ENCODE measurements at regions not wholly inside any gene's neighbourhood (a gene's known extent, or its start where the extent isn't known, plus 50 kb on each side); places are given as distances from the start of the nearest gene placed in this dataset.

- TF ChIP-seq ZNF140 (tag by site-specific recombination; IDR thresholded peaks at IDR 0.05) (no peak), ZNF114 (tag by site-specific recombination; IDR thresholded peaks at IDR 0.05) (no peak), MEIS1 (CRISPR knock-in tag; IDR thresholded peaks at IDR 0.05; ENCODE audit: borderline replicate concordance) (no peak), CTCF (tag by site-specific recombination; IDR thresholded peaks at IDR 0.05) (no peak), ZNF423 (tag by site-specific recombination; IDR thresholded peaks at IDR 0.05) (no peak), ZNF580 (tag by site-specific recombination; IDR thresholded peaks at IDR 0.05) (no peak), PBX3 (CRISPR knock-in tag; IDR thresholded peaks at IDR 0.05) (no peak), ZNF558 (tag by site-specific recombination; IDR thresholded peaks at IDR 0.05) (no peak), ZNF350 (tag by site-specific recombination; IDR thresholded peaks at IDR 0.05) (no peak), ZNF585B (tag by site-specific recombination; IDR thresholded peaks at IDR 0.05) (no peak)
These were observed 387.2 kb downstream of the GRB14 start for GRCh38 chr2:164234074-164234473.

Data from HEK293 (cell line).